Activated CD4-positive, alpha-beta memory T cell treated with anti-CD3 and anti-CD28 coated beads, Interleukin-2, amount 10 ng/mL, durations not matched to agents 7 days and 5 days (primary cell): ENCODE measurements at regions not wholly inside any gene's neighbourhood (a gene's known extent, or its start where the extent isn't known, plus 50 kb on each side); places are given as distances from the start of the nearest gene placed in this dataset.

Experiments used
- CTCF ChIA-PET: fragments of 350-600 bp; sonication (Branson Sonifier 250); formaldehyde crosslinking; loops from one replicate; lab custom pipeline; 2021; ENCODE audit warnings: antibody characterized with exemption, inconsistent platforms; lab: Charles Lee
- POLR2A ChIA-PET: fragments of 350-600 bp; sonication (Branson Sonifier 250); formaldehyde crosslinking; loops from one replicate; lab custom pipeline; 2021; ENCODE audit warnings: antibody characterized with exemption; lab: Charles Lee
- DNase-seq: peaks from one replicate; pipeline ENCODE4 v3.0.0-alpha.2; 2020
- H3K27ac Mint-ChIP-seq: one replicate; pipeline ENCODE4 v1.8.0; 2021; ENCODE audit warnings: mild to moderate bottlenecking, mixed read lengths
- H3K27me3 Mint-ChIP-seq: one replicate; pipeline ENCODE4 v1.8.0; 2021; ENCODE audit warnings: mixed read lengths
- H3K36me3 Mint-ChIP-seq: one replicate; pipeline ENCODE4 v1.8.0; 2021; ENCODE audit warnings: low read depth, mixed read lengths
- H3K4me1 Mint-ChIP-seq: one replicate; pipeline ENCODE4 v1.8.0; 2021; ENCODE audit warnings: mixed read lengths
- H3K4me3 Mint-ChIP-seq: one replicate; pipeline ENCODE4 v1.8.0; 2021; ENCODE audit warnings: mild to moderate bottlenecking, mixed read lengths
- H3K9me3 Mint-ChIP-seq: one replicate; pipeline ENCODE4 v1.8.0; 2021; ENCODE audit warnings: mixed read lengths

DNA sequence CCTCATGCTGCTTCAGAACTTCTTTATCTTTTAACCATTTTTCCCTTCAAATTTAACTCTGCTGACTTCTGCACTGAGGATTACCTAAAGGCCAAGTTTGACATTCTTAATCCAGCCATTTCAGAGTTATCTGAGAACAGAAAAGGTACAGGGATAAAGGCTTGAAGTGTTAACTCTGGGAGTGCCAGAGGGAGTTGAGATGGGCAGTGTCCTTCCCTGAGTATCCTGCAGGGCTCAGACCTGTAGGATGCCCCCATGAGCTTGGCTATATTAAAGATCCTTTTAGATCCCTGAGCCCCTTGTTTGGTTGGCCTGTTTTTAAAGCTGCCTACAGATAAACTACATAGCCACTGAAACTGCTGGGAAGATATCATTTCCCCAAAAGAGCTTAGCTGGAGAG is 268.4 kb upstream of the KIRREL3 start:
- Mint-ChIP-seq H3K4me1 (no peaks in the 10 kb centered on the region), H3K36me3 (no peaks in the 10 kb centered on the region), H3K9me3 (peaks cover 3% of the 10 kb centered on the region), H3K27ac (no peak overlapping the region), H3K27me3 (no peaks in the 10 kb centered on the region), H3K4me3 (no peak overlapping the region)
- no peak for DNase-seq
- ChIA-PET POLR2A (no interaction called here), CTCF (no interaction called here)

- DNase-seq: no peak
- Mint-ChIP-seq H3K4me3 (no peak overlapping the region), H3K27me3 (no peaks in the 10 kb centered on the region), H3K4me1 (no peaks in the 10 kb centered on the region), H3K36me3 (no peaks in the 10 kb centered on the region), H3K27ac (no peak overlapping the region), H3K9me3 (peaks cover 3% of the 10 kb centered on the region)
- POLR2A ChIA-PET: no interaction called here
- CTCF ChIA-PET: no interaction called here
Measured at GRCh38 chr11:127268521-127268920, 268.0 kb upstream of the KIRREL3 start.

- POLR2A ChIA-PET: no interaction called here
- H3K9me3 Mint-ChIP-seq: no peaks in the 10 kb centered on the region
- H3K4me1 Mint-ChIP-seq: no peaks in the 10 kb centered on the region
- no peak overlapping the region for H3K27ac Mint-ChIP-seq
- no peak for DNase-seq
- H3K36me3 Mint-ChIP-seq: no peaks in the 10 kb centered on the region
- H3K4me3 Mint-ChIP-seq: no peak overlapping the region
- CTCF ChIA-PET: no interaction called here
- no peaks in the 10 kb centered on the region for H3K27me3 Mint-ChIP-seq
Measured at GRCh38 chr11:127259102-127259501, 258.5 kb upstream of the KIRREL3 start.

- CTCF ChIA-PET: no interaction called here
- no peaks in the 10 kb centered on the region for H3K4me1 Mint-ChIP-seq
- H3K36me3 Mint-ChIP-seq: no peaks in the 10 kb centered on the region
- no peak for DNase-seq
- POLR2A ChIA-PET: no interaction called here
- no peak overlapping the region for H3K27ac Mint-ChIP-seq
- no peaks in the 10 kb centered on the region for H3K9me3 Mint-ChIP-seq
- no peak overlapping the region for H3K4me3 Mint-ChIP-seq
- no peaks in the 10 kb centered on the region for H3K27me3 Mint-ChIP-seq
Measured at GRCh38 chr11:127255209-127255608, 254.6 kb upstream of the KIRREL3 start.

DNA sequence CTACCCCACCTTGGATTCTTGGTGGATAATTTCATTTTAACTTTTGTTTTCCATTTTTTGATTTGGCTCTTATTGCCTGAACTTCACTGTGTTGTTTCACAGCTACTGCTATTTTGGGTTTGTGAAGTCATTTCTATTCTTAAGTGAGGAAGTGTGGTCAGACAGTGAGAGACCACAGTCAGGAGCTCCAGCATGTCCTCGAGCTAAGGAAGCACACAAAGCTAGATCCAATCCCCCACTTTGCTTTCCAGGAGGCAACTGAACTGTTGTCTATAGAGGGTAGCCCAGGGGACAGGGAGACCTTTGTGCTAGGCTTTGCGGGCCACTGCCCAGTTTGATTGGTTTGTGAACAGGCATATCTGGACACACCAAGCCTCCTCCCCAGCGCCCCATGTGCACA is 251.8 kb upstream of the KIRREL3 start:
- POLR2A ChIA-PET: no interaction called here
- Mint-ChIP-seq H3K36me3 (no peaks in the 10 kb centered on the region), H3K4me3 (no peak overlapping the region), H3K27ac (no peak overlapping the region), H3K27me3 (no peaks in the 10 kb centered on the region), H3K9me3 (no peaks in the 10 kb centered on the region), H3K4me1 (no peaks in the 10 kb centered on the region)
- CTCF ChIA-PET: no interaction called here
- DNase-seq: no peak

DNA sequence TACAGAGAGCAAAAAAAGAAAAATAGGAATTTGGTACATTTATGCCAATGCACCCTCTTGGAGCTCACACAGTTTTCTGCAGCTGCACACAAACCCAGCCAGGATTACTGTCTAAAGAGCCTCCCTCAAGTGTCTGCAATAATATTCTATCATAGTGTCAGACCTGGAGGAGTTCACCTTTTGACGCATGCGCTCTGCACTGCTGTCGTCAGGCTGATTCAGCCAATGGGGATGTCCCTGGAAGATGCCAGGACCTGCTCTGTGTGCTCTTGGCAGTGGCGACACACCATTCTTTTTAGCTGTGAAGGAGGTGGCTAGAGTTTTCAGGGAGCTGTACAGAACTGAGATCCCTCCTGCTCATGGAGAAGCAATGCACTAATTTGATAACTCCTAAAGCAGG is 249.0 kb upstream of the KIRREL3 start:
- Mint-ChIP-seq H3K4me3 (no peak overlapping the region), H3K4me1 (no peaks in the 10 kb centered on the region), H3K27ac (no peak overlapping the region), H3K36me3 (no peaks in the 10 kb centered on the region), H3K27me3 (no peaks in the 10 kb centered on the region), H3K9me3 (no peaks in the 10 kb centered on the region)
- POLR2A ChIA-PET: no interaction called here
- no peak for DNase-seq
- CTCF ChIA-PET: no interaction called here

GRCh38 chr11:127248476-127248875 is 247.9 kb upstream of the KIRREL3 start:
- CTCF ChIA-PET: no interaction called here
- H3K9me3 Mint-ChIP-seq: no peaks in the 10 kb centered on the region
- H3K4me1 Mint-ChIP-seq: no peaks in the 10 kb centered on the region
- no peak overlapping the region for H3K27ac Mint-ChIP-seq
- no peak for DNase-seq
- no peaks in the 10 kb centered on the region for H3K27me3 Mint-ChIP-seq
- POLR2A ChIA-PET: no interaction called here
- H3K4me3 Mint-ChIP-seq: no peak overlapping the region
- H3K36me3 Mint-ChIP-seq: no peaks in the 10 kb centered on the region

DNA sequence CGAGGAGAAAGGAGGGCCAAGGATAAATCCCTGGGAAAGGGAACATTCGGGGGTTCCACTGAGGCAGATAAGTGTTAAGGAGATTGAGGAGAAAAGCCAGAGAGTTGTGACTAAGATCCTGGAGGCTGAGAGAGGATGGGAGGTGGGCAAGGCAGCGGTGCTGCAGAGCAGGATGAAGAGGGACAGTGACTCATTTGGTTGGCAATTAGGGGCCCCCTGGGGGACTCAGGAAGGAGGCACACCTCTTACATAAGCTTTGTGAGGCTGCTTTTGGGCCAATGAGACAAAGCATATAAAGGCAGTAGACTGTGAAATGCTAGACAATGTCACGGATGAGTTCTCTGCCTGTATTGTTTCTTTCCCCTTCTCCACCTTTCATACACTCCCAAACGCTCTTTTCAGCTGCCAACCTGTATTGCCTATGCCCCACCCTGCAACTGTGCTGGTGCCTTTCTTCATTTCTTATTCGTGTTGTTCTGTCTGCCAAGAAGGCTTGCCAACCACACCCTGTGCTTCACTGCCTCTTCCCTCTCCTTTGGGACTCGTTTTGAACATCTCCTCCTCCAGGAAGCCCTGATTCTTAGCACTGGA is 246.8 kb upstream of the KIRREL3 start:
- Mint-ChIP-seq H3K27me3 (no peaks in the 10 kb centered on the region), H3K9me3 (no peaks in the 10 kb centered on the region), H3K4me1 (no peaks in the 10 kb centered on the region), H3K36me3 (no peaks in the 10 kb centered on the region), H3K4me3 (no peak overlapping the region), H3K27ac (no peak overlapping the region)
- CTCF ChIA-PET: no interaction called here
- POLR2A ChIA-PET: no interaction called here
- DNase-seq: no peak

DNA sequence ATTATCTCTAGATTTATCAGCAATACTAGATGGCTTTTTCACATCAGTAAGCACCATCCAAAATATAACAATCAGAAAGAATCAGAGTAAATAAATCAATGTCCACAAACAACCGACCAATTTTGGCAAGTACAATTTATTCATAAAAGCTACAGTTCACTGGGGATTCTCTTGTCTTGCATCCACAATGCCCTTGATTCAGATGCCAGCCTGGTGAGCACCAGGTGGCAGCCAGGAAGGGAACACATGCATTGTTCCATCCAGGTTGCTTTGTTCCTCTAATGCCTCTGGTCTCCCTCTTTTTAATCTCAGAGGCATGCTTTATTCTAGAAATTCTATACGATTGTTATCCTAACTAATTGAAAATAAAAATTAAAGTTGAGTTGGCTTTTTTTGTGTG is 242.1 kb upstream of the KIRREL3 start:
- H3K27me3 Mint-ChIP-seq: no peaks in the 10 kb centered on the region
- no peaks in the 10 kb centered on the region for H3K4me1 Mint-ChIP-seq
- H3K36me3 Mint-ChIP-seq: no peaks in the 10 kb centered on the region
- ChIA-PET POLR2A (no interaction called here), CTCF (no interaction called here)
- no peak overlapping the region for H3K27ac Mint-ChIP-seq
- no peaks in the 10 kb centered on the region for H3K9me3 Mint-ChIP-seq
- no peak overlapping the region for H3K4me3 Mint-ChIP-seq
- no peak for DNase-seq

- no peaks in the 10 kb centered on the region for H3K36me3 Mint-ChIP-seq
- POLR2A ChIA-PET: no interaction called here
- no peak overlapping the region for H3K4me3 Mint-ChIP-seq
- no peaks in the 10 kb centered on the region for H3K9me3 Mint-ChIP-seq
- H3K27me3 Mint-ChIP-seq: no peaks in the 10 kb centered on the region
- no peak for DNase-seq
- no peaks in the 10 kb centered on the region for H3K4me1 Mint-ChIP-seq
- no peak overlapping the region for H3K27ac Mint-ChIP-seq
- CTCF ChIA-PET: no interaction called here
Measured at GRCh38 chr11:127238321-127238720, 237.8 kb upstream of the KIRREL3 start.

- no peaks in the 10 kb centered on the region for H3K36me3 Mint-ChIP-seq
- H3K4me3 Mint-ChIP-seq: no peak overlapping the region
- H3K4me1 Mint-ChIP-seq: no peaks in the 10 kb centered on the region
- no peaks in the 10 kb centered on the region for H3K27me3 Mint-ChIP-seq
- POLR2A ChIA-PET: no interaction called here
- H3K9me3 Mint-ChIP-seq: no peaks in the 10 kb centered on the region
- CTCF ChIA-PET: no interaction called here
- DNase-seq: no peak
- no peak overlapping the region for H3K27ac Mint-ChIP-seq
Measured at GRCh38 chr11:127236776-127237175, 236.2 kb upstream of the KIRREL3 start.

DNA sequence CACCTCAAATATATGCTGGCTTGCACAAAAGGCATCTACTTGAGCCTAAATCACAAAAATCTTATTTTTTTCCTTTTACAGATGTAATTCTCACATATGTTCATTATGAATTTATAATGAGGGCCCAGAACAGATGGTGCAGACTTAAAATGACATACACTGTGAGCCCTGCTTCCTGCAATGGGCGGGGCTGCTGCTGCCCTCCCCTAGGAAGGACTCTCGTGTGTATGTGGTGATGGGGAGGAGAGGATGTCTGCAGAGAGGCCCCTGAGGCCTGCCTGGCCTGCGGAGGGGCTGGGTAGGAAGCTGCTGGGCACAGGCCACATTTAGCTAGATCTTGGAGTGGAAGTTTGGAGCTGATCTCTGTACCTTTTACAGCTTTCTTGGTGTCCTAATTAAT is 233.4 kb upstream of the KIRREL3 start:
- Mint-ChIP-seq H3K27ac (no peak overlapping the region), H3K36me3 (no peaks in the 10 kb centered on the region), H3K27me3 (no peaks in the 10 kb centered on the region), H3K4me1 (no peaks in the 10 kb centered on the region), H3K4me3 (no peak overlapping the region), H3K9me3 (no peaks in the 10 kb centered on the region)
- CTCF ChIA-PET: no interaction called here
- no peak for DNase-seq
- POLR2A ChIA-PET: no interaction called here

DNA sequence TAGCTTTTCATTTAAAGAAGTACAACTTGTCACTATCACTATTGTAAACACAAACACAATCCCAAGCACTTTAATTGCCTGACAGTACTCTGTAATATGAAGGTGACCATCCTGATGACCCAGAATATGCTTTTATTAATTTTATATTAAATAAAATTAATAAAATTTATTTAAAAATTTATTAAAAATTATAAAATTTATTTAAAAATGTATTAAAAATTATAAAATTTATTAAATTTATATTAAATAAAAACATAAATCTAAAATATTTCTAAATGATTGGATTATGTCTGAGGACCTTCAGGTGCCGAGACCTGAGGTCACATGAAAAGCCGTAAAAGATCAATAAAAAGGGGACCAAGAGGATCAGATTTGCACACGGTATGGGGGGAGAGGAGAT is 229.8 kb upstream of the KIRREL3 start:
- no peaks in the 10 kb centered on the region for H3K27me3 Mint-ChIP-seq
- CTCF ChIA-PET: no interaction called here
- no peak overlapping the region for H3K27ac Mint-ChIP-seq
- no peak for DNase-seq
- H3K9me3 Mint-ChIP-seq: no peaks in the 10 kb centered on the region
- H3K36me3 Mint-ChIP-seq: no peaks in the 10 kb centered on the region
- no peak overlapping the region for H3K4me3 Mint-ChIP-seq
- no peaks in the 10 kb centered on the region for H3K4me1 Mint-ChIP-seq
- POLR2A ChIA-PET: no interaction called here

DNA sequence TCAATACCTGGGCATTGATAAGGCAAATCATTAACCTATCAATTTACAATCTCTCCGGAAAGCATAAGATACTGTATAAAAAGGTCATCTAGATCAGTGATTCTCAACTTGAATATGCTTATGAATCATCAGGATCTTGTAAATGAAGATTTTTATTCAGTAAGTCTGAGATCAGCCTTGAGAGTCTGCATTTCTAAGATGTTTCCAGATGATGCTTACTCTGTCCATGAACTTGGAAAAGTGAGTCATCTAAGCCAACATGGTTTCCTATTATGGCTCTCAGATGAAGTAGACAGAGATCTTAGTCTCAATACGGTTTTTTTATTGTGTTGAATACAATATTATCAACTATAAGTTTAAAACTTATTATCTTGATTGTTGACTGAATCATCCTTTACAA is 226.4 kb upstream of the KIRREL3 start:
- no peak for DNase-seq

More for the DNA sequence above, 226.4 kb upstream of the KIRREL3 start:
- Mint-ChIP-seq H3K4me1 (no peaks in the 10 kb centered on the region), H3K4me3 (no peak overlapping the region), H3K27me3 (no peaks in the 10 kb centered on the region), H3K9me3 (no peaks in the 10 kb centered on the region), H3K27ac (no peak overlapping the region), H3K36me3 (no peaks in the 10 kb centered on the region)
- POLR2A ChIA-PET: no interaction called here
- CTCF ChIA-PET: no interaction called here
